ENCODE measurements at regions not wholly inside any gene's neighbourhood (a gene's known extent, or its start where the extent isn't known, plus 50 kb on each side); places are given as distances from the start of the nearest gene placed in this dataset.
A peak's percentile ranks its signal among the peaks of the same experiment; 100 is the strongest.

- no peak for DNase-seq (ENCODE audit: low read depth in 2 of 2)
Measured at GRCh38 chr17:72501404-72502370, 380.9 kb downstream of the SOX9 start.

GRCh38 chr17:72502371-72503341, 381.8 kb downstream of the SOX9 start:
- DNase-seq (ENCODE audit: low read depth in 2 of 2): peak; percentile 42 to 45

- DNase-seq (ENCODE audit: low read depth in 2 of 2): no peak
Measured at GRCh38 chr17:72503556-72503955, 382.7 kb downstream of the SOX9 start.

GRCh38 chr17:72504783-72505182, 384.0 kb downstream of the SOX9 start:
- no peak for DNase-seq (ENCODE audit: low read depth in 2 of 2)

DNA sequence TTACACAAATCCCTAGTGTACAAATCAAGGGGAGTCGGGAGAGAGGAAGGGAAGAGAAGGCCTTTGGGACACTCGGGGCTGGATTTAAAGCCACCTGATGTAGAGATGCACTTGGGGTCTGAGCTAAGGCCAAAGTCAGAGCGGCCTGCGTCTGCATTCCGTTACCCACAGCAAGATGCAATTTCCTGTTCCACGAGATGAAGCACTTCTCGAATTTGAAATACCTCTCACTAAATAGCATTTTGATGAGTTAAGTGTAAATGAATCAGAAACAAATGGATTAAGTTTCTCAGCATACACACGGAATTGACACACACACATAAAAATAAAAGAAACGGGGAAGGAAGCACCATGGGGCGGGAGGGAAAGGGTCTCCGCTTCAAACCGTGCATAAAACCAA, 386.0 kb downstream of the SOX9 start:
- DNase-seq (ENCODE audit: low read depth in 2 of 2): peak; percentile 30 to 35

DNA sequence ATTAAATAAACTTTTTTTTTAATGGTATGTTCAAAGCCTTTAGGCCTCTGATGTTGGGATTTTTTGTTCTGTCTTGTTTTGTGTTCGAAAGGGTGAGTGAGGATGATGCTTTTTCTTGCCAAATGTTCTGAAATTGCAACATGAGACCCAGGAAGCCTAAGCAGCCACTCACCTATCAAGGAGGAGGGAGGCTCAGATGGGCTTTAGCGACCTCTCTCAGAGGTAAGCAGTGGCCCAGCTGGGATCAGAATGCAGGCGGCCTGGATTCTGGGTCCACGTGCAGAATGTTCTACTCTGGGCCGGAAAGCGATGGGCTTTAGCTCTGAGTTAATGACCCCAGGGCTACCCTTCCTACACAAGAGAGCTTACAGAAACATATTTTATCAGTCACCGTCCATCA, 386.6 kb downstream of the SOX9 start:
- DNase-seq (ENCODE audit: low read depth in 2 of 2): no peak

GRCh38 chr17:72510351-72511016, 389.7 kb downstream of the SOX9 start:
- no peak for DNase-seq (ENCODE audit: low read depth in 2 of 2)

DNA sequence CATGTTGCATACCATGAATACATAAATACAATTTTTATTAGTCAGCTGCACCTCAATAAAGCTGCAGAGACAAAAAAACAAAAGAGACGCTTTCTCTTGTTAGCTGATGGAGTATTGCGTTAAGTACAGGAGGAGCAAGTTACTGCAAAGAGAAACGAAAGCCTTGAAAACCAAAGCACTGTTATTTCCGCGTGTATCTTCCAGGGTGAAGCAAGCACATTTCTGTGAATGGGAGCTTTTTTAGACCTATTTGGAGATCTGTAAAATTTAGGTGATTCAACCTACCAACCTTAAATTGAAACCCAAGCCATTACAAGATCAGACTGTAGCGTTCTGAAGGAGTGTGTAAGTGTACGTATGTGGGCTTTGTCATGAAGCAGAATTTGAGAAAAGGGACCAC, 390.4 kb downstream of the SOX9 start:
- DNase-seq (ENCODE audit: low read depth in 2 of 2): no peak

DNA sequence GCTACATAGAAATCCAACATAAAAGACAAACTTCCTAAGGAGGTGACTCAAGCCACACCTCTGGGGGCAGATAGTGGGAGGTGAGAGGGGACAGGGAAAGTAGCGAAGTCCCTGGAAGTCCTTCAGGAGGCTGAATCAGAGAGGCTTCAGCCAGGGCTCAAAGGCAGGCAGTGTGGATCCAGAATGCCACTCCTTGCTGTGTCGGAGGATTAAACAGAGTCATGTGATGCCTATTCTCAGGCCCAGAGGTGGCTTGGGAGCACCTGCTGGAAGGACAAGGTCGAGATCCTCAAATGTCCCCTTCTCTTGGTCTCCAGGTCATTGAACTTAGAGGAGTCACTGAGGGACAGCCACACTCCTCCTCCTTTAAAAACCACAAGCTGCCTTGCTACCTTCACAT, 391.1 kb downstream of the SOX9 start:
- DNase-seq (ENCODE audit: low read depth in 2 of 2): no peak

DNA sequence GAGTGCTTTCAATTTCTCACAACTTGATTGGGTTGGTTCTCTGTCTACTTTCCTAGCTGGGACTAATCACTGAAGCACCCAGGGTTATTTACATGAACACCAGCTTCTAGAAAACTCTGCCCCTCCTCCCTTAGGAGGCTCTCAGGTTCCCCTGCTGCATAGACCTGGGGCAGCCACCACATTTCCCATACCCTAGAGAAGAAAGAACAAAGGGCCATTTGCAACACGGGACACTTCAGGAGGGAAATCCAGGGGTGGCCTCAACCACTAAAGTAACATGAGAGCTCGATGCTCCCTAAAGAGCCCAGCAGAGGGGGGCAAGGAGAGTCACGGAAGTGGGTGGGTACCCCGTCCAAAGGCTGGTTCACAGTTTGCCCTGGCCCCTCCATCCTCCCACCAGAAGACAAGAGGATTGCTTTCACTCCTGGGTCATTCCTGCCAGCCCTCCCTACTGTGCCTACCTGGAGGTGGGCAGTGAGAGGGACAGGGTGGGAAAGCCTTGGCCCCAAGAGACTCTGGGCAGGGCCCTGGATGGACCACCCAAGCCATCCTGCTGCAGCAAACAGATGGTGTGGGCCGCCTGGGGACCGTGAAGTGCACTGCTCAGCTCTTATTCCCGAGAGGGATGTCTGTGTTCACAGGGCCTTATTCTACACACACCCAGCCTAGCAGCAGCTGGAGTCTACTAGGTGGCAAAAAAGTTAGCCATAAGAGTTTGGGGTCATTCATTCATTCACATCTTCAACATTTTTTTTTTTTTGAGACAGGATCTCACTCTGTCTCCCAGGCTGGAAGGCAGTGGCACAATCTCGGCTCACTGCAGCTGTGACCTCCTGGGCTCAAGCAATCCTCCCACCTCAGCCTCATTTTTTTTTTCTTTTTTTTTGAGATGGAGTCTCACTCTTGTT, 392.1 kb downstream of the SOX9 start:
- no peak for DNase-seq (ENCODE audit: low read depth in 2 of 2)

DNA sequence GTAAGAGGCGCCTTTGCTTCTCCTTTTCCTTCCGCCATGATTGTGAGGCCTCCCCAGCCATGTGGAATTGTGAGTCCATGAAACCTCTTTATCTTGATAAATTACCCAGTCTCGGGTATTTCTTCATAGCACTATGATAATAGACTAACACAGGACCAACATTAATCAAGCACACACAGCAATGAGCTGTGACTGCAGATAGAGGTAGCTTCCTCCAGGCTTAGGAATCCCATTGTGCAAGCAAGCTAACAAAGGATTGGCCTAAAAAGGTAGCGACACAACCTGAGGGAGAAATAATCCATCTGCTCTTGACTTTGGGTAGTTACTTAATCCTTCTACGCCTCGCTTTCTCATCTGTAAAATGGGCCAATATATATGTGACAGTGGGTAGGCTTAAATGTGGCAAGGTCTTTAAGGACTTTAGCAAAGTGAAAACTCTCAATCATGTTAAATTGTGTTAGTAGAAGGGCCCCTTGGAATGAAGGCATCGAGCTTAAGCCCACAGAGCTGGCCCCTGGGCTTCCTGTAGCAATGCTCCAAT, 393.6 kb downstream of the SOX9 start:
- no peak for DNase-seq (ENCODE audit: low read depth in 2 of 2)

- DNase-seq (ENCODE audit: low read depth in 2 of 2): peak; percentile 30 to 37
Measured at GRCh38 chr17:72514891-72515290, 394.1 kb downstream of the SOX9 start.

DNA sequence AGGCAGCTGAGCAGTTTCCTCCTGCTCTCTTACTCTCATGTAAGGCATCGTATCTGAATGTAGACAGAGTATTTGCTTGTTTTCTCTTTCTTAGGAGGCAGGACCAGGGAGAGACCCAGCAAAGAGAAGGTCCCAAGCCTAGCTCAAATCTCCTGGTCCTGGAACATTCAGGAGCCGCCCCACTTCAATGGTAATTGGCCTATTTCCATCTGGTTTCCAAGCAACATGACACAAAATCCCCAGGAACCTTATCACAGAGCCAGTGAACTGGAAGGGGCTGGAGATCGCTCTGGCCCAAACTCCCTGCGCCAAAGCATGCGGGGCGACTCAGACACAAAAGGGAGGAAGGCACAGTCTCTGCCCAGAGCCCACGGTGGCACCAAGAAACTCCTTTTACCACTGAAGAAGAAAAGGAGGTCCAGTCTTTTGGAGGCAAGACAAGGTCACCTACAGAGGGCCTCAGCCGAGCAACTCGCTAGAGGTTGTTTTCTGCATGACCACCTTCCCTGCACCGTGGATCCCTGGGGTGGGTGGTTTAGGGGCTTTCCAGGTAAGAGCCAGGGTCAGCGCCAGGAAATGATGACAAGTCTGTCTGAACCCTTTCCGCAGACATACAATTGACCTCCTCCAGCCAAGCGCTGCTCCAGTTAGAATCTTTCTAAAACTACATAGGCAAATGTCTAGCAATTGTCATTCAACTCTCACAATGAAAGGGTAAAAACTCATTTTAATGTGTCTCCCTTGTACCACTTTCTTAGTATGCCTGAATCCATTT, 394.7 kb downstream of the SOX9 start:
- DNase-seq (ENCODE audit: low read depth in 2 of 2): no peak

DNA sequence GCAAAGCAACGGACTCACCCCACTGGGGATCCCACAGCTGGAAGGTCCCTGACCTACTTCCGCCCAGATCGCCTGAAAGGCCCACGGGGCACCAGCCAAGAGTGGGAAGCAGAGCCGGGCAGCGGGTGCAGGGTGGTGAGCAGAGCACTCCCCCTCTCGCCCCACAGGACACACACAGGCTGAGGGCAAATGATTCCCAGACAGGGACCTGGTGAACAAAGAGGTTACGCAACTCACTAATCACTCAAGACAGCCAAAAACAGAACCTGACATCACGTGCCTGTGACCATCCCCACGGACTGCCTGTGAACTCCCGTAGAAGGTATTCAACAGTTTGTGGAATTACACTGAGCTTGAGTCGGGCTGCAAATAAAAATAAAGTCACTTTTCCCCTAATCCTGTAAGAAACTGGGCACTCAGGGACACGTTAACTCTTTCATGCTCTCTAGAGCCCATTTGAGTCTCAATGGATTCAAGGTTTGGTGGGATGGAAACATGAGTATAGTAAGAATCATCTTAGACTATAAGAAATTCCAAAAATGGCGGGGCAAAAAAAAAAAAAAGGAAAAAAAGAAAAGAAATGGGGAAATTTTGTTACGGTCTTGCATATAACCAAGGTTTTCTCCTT, 396.1 kb downstream of the SOX9 start:
- DNase-seq (ENCODE audit: low read depth in 2 of 2): no peak

DNA sequence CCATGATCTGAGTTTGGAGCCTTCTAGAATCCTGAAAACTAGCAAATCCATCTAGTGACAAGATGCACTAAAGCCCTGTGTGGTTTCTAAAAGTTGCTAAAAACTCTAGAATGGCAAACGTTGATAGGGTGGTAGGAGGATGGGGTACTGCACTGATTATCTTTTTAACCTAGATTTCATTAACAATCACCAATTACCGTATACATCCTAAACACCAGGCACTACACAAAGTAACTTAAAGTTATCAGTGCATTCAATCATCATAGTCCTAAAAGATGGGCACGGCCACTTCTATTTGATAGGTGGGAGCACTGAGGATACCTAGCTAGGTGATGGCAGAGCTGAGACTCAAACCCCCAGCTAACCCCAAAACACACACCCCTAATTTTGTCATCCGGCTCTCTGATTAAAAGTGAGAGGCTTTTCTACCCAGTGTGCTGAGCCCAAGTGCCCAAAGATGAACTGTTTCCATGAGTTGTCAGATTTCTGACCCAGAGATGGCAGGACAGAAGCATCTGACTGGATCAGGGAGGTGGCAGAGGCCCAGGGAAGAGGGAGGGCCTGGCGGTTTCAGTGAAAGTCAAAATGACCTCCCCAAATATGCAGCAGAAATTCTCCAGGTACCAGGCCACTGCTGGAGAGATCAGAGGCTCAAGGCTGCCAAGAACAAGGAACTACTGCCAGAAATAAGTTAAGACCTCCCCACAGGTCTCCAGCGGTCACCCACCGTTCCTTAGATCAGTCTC, 396.8 kb downstream of the SOX9 start:
- no peak for DNase-seq (ENCODE audit: low read depth in 2 of 2)

DNA sequence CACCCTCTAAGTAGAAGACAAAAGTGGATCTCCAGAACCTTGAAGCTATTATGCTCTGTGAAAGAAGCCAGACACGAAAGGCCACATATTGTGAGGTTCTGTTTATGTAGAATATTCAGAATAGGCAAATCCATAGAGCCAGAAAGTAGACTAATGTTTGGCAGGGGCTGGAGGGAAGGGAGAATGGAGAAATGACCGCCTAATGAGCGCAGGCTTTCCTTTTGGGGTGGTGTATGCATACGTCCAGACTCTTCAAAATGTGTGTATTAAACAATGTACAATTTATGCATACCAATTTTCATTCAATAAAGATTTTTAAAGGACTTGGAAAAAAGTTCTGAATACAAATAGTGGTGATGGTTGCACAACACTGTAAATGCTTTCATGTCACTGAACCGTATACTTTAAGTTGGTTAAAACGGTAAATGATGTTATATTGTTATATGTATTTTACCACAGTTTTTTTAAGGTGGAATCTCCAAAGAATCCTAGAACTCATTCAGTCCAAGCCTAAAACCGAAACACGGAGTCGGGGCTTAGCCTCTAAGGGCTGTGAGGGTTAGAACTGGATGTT, 397.4 kb downstream of the SOX9 start:
- no peak for DNase-seq (ENCODE audit: low read depth in 2 of 2)

DNA sequence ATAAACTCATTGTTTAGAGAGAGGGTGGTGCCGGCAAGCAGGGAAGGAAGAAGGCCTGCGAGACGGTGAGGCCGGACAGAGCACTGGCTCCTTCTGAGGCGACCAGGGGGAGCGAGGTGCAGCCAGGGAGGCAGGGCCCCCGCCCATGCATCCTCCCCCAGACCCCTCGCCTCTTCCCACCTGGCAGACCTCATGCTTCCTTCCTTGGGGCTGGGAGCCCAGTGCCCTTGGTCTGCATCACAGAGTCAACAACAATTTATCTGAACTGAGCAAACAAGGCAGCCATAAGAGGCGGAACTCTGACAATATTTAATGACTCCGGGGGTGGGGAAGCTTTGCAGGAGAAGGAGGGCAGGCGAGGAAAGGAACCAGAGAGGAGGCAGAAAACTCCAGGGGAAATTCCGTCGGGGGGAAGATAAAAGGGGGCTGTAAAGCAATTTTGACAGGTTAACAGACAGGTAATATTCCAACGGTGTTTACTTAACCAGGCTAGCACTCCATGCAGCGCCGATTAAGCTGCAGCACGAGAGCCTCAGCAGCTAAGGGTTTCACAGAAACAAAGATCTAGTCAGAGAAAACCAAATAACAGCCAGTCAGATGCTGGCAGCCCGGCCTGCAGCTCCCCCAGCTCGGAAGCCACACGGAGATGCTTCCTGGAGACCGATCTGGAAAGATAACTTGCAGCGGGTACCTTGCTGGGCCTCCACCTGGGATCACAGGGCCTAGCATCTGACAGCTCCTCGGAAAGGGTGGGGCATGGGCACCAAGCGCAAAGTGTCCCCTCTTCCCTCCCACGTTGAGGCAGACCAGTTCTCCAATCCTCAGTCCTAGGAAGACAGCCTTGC, 398.2 kb downstream of the SOX9 start:
- DNase-seq (ENCODE audit: low read depth in 2 of 2): no peak
